ENCODE measurements at regions not wholly inside any gene's neighbourhood (a gene's known extent, or its start where the extent isn't known, plus 50 kb on each side); places are given as distances from the start of the nearest gene placed in this dataset.

GRCh38 chr2:239710953-239711861, 310.4 kb upstream of the HDAC4 start:
- no peak for TF ChIP-seq CTCF (IDR thresholded peaks at IDR 0.05)

GRCh38 chr2:239706367-239706766, 305.5 kb upstream of the HDAC4 start:
- no peak for TF ChIP-seq CTCF (IDR thresholded peaks at IDR 0.05)

DNA sequence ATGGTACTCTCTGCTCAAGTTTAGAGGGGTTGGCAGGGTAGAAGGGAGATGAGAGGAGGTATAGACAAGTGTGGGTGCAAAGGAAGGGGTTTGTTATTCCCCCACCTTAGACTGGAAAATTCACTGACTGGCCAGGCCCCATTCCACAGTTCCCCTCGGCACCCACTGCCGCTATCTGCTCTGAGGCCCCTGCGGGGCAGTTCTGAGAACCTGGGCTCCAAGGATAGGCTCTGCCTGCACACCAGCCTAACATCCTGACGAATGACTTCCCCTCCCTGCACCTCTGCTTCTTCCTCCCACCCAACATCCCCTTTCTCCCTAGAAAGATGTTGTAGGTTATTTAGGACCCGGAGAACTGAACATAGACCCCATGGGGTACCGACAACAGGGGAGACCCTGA, 303.9 kb upstream of the HDAC4 start:
- no peak for TF ChIP-seq CTCF (IDR thresholded peaks at IDR 0.05)

GRCh38 chr2:239703834-239704233, 303.0 kb upstream of the HDAC4 start:
- no peak for TF ChIP-seq CTCF (IDR thresholded peaks at IDR 0.05)

DNA sequence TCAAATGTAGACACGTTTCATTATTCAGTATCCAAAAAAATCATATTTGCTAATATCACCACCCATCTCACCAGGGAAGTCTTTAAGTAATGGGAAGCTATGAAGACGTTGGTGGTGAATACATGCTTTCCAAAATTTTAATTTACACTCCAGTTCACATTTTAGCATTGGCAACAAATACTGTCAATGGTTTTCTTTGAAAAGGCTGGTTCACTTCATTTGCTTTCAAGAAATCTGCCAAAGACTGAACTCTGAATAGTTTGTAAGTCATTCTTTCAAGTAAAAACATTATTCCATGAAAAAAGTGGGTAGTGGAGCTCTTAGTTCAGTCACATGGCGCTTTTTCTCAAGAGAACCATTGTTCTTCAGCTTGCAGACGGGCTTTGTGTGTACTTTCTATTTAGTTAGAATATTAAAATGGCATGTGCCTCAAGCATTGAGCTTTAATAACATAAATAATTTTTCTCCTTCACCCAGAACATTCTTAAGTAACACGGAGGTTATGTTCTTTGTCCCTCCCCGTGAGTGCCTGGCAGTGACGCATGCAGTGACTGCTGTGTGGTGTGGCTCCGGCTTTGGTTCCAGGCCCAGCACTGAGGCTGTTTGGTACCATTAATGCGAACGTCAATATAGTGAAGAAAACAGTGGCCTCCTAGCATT, 300.0 kb upstream of the HDAC4 start:
- no peak for TF ChIP-seq CTCF (IDR thresholded peaks at IDR 0.05)

DNA sequence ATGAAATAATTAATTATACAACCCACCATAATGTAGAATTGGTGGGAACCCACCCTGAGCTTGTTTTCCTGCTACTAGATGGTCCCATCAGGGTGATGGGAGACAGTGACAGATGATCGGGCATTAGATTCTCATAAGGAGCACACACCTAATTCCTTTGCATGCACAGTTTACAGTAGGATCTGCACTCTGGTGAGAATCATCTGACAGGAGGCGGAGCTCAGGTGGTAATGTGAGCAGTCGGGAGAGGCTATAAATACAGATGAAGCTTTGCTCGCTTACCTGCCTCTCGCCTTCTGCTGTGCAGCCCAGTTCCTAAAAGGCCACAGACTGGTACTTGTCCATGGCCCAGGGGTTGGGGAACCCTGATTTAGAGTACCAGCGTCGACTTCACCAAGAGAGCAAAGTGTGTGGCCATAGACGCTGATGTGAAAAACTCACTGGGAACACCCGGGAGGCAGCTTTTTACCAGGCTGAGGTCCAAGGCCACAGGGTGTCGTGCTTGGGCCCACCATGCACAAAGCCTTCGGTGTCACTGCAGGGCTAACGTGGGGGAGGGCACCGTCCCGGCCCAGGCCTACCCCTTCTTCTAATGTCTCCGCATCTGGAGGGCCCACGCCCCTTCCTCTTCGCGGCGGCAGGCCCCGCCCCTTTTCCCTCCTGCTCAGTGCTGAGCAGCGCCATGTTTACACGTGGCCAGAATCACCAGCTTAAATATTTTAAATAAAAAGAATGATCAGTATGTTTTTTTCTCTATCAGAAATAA, 296.8 kb upstream of the HDAC4 start:
- TF ChIP-seq CTCF (IDR thresholded peaks at IDR 0.05) = no peak

- no peak for TF ChIP-seq CTCF (IDR thresholded peaks at IDR 0.05)
Observed at GRCh38 chr2:239696559-239697207, 295.9 kb upstream of the HDAC4 start.
